ENCODE measurements at regions not wholly inside any gene's neighbourhood (a gene's known extent, or its start where the extent isn't known, plus 50 kb on each side); places are given as distances from the start of the nearest gene placed in this dataset.
"Not testable (repeated sequence)": the region's sequence is repeated elsewhere in the genome, so short reads cannot be mapped to it uniquely, and the experiment has no call there.

DNA sequence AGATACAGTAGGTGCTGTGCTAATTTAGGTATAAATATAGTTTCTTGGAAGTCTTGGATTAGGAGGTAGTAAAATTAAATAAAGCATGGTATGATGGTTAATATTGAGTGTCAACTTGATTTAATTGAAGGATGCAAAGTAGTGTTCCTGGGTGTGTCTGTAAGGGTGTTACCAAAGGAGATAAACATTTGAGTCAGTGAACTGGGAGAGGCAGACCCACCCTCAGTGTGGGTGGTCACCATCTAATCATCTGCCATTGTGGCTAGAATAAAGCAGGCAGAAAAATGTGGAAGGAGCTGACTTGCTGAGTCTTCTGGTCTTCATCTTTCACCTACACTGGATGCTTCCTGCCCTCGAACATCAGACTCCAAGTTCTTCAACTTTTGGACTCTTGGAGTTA lies 153.7 kb upstream of the GK2 start:
- Histone ChIP-seq H3K4me3 (no peak overlapping the region), H3K9me3 (no peaks in the 10 kb centered on the region), H3K27ac (no peak overlapping the region), H3K4me1 (no peaks in the 10 kb centered on the region), H3K36me3 (no peaks in the 10 kb centered on the region), H3K27me3 (no peaks in the 10 kb centered on the region)
- DNase-seq: no peak
- WGBS, 2 donors: 73 to 79% methylated on average over 1 of the region's 1 CpG
- no peak for TF ChIP-seq POLR2A (IDR thresholded peaks at IDR 0.05)
- TF ChIP-seq, protein P1, sequence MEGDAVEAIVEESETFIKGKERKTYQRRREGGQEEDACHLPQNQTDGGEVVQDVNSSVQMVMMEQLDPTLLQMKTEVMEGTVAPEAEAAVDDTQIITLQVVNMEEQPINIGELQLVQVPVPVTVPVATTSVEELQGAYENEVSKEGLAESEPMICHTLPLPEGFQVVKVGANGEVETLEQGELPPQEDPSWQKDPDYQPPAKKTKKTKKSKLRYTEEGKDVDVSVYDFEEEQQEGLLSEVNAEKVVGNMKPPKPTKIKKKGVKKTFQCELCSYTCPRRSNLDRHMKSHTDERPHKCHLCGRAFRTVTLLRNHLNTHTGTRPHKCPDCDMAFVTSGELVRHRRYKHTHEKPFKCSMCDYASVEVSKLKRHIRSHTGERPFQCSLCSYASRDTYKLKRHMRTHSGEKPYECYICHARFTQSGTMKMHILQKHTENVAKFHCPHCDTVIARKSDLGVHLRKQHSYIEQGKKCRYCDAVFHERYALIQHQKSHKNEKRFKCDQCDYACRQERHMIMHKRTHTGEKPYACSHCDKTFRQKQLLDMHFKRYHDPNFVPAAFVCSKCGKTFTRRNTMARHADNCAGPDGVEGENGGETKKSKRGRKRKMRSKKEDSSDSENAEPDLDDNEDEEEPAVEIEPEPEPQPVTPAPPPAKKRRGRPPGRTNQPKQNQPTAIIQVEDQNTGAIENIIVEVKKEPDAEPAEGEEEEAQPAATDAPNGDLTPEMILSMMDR (IDR thresholded peaks at IDR 0.05): no peak
- TF ChIP-seq EP300 (IDR thresholded peaks at IDR 0.05): no peak
- no peak for TF ChIP-seq POLR2AphosphoS5 (IDR thresholded peaks at IDR 0.05)
- ATAC-seq (ENCODE audit: low FRiP score in 2 of 2): no peak

DNA sequence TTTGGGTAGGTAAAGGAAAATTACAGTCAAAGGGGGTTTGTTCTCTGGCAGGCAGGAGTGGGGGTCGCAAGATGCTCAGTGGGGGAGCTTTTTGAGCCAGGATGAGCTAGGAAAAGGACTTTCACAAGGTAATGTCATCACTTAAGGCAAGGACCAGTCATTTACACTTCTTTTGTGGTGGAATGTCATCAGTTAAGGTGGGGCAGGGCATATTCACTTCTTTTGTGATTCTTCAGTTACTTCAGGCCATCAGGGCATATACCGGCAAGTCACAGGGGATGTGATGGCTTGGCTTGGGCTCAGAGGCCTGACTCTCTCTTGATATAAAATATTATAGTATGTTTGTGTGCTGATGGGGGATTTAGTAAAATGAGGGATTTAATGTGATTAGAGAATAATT lies 151.4 kb upstream of the GK2 start:
- not testable (repeated sequence) for H3K4me1 ChIP-seq; ATAC-seq (ENCODE audit: low FRiP score in 2 of 2); H3K27ac ChIP-seq; H3K9me3 ChIP-seq; H3K4me3 ChIP-seq; H3K36me3 ChIP-seq; H3K27me3 ChIP-seq; DNase-seq
- WGBS, 2 donors: 92 to 94% methylated on average over 2 of the region's 2 CpGs

DNA sequence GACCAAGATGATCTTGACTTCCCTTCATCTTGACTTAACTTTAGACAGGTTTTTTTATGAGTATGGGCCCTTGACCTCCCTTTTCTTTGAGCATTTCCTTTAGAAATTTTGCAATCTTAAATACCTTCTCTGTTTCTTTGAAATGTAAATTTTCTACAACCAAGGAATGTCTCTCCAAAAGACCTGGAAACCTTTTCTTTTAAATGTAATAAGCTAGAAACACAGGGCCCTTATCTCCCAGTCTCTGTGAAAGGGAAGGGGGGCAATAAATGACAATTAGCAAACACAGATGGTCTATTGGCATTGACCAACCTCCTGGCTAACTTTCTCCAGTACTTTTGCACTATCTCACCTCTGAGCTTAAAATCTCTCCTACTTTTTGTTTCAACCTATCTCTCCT lies 144.3 kb upstream of the GK2 start:
- DNase-seq: no peak
- Histone ChIP-seq H3K36me3 (no peaks in the 10 kb centered on the region), H3K4me3 (no peak overlapping the region), H3K27me3 (no peaks in the 10 kb centered on the region), H3K9me3 (no peaks in the 10 kb centered on the region), H3K27ac (no peak overlapping the region), H3K4me1 (no peaks in the 10 kb centered on the region)
- ATAC-seq (ENCODE audit: low FRiP score in 2 of 2): no peak
- TF ChIP-seq EP300 (IDR thresholded peaks at IDR 0.05) (no peak), POLR2A (IDR thresholded peaks at IDR 0.05) (no peak), POLR2AphosphoS5 (IDR thresholded peaks at IDR 0.05) (no peak)
- TF ChIP-seq, protein P1 (IDR thresholded peaks at IDR 0.05): no peak

DNA sequence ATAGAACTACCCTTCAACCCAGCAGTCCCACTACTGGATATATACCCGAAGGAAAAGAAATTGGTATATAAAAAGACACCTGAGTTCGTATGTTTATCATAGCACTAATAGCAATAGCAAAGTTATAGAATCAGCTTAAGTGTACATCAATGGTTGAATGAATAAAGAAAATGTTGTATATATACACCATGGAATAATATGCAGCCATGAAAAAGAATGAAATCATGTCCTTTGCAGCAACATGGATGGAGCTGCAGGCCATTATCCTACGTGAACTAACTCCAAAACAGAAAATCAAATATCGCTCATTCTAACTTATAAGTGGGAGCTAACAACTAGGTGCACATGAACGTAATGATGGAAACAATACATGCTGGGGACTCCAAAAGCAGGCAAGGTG lies 143.5 kb upstream of the GK2 start:
- no peak for TF ChIP-seq EP300 (IDR thresholded peaks at IDR 0.05)
- TF ChIP-seq POLR2A (IDR thresholded peaks at IDR 0.05): no peak
- TF ChIP-seq, protein P1 (IDR thresholded peaks at IDR 0.05): no peak
- no peak for TF ChIP-seq POLR2AphosphoS5 (IDR thresholded peaks at IDR 0.05)
- Histone ChIP-seq H3K36me3 (no peaks in the 10 kb centered on the region), H3K27ac (no peak overlapping the region), H3K4me3 (no peak overlapping the region), H3K9me3 (no peaks in the 10 kb centered on the region), H3K4me1 (no peaks in the 10 kb centered on the region), H3K27me3 (no peaks in the 10 kb centered on the region)
- 55 to 95% methylated on average over 5 of the region's 5 CpGs for WGBS, 2 donors
- ATAC-seq (ENCODE audit: low FRiP score in 2 of 2) (no peak), DNase-seq (no peak)

DNA sequence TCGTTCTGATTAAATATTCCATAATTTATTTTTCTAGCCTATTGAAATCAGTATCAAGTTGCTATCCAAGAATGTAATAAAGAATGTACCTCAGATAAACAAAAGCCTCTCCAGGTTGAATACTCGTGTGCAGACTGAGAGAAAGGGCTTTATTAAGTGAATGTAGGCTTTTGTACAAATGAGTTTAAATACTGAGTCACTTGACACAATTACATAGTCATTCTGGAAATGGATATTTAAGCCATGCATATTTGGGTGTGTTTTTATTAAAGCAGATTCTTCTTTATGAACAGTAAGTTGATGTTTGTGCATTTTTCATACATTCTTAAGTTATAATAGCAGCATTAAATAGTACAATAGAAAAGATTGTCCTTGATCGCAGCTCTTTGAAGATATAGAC lies 139.8 kb upstream of the GK2 start:
- DNase-seq (no peak), ATAC-seq (ENCODE audit: low FRiP score in 2 of 2) (no peak)
- Histone ChIP-seq H3K27me3 (no peaks in the 10 kb centered on the region), H3K27ac (no peak overlapping the region), H3K36me3 (no peaks in the 10 kb centered on the region), H3K4me3 (no peak overlapping the region), H3K9me3 (no peaks in the 10 kb centered on the region), H3K4me1 (no peaks in the 10 kb centered on the region)
- TF ChIP-seq POLR2AphosphoS5 (IDR thresholded peaks at IDR 0.05) (no peak), EP300 (IDR thresholded peaks at IDR 0.05) (no peak), POLR2A (IDR thresholded peaks at IDR 0.05) (no peak)
- TF ChIP-seq, protein P1 (IDR thresholded peaks at IDR 0.05): no peak
- 64 to 73% methylated on average over 3 of the region's 3 CpGs for WGBS, 2 donors

DNA sequence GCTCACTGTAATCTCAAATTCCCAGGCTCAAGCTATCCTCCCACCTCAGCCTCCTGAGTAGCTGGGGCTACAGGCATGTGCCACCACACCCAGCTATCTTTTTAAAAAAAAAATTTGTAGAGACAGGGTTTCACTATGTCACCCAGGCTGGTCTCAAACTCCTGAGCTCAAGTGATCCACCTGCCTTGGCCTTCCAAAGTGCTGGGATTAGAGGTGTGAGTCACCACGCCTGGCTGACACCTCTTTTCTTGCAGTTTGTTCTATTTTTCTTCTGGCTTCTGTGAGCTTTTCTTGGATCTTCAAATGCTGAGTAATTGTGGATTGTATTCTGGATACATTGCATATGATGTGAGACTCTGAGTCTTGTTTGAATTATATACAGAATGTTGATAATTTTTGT lies 137.3 kb upstream of the GK2 start:
- not testable (repeated sequence) for H3K36me3 ChIP-seq; H3K9me3 ChIP-seq; ATAC-seq (ENCODE audit: low FRiP score in 2 of 2); H3K27ac ChIP-seq; H3K27me3 ChIP-seq; H3K4me1 ChIP-seq; DNase-seq; H3K4me3 ChIP-seq
- 57 to 80% methylated on average over 1 of the region's 1 CpG for WGBS, 2 donors

Data from upper lobe of left lung (tissue), 6 donors.